HG03442 (cell line): ENCODE measurements at regions not wholly inside any gene's neighbourhood (a gene's known extent, or its start where the extent isn't known, plus 50 kb on each side); places are given as distances from the start of the nearest gene placed in this dataset.

Experiments used
- ATAC-seq: cut with Tn5 transposase; IDR thresholded peaks from one replicate; pipeline ENCODE4 v1.9.1; 2021; ENCODE audit warnings: mild to moderate bottlenecking, moderate library complexity; ENCODE audit not compliant: unreplicated experiment

DNA sequence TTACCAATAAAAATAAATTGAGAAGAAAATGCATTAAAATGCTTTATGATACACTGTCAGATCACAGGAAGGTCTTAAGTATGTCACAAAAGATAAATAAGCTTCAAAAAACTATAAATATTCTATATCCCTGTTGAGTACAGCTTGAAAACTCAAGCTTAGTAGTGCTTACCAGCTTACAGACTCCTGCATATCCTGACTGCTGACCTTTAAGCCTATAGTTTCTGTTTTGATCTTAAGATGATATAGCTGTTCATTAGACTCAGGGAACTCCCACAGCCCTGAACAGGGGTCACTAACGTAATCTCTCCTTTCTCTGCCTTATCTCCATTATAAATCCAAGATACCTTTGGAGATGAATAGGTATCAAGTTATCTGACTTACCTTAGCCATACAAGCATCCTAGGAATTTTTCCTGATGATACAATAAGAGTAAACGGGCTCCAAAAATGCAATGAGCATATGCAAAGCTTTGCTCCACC, 93.7 kb upstream of the RBBP8 start:
- ATAC-seq, result no peak

- ATAC-seq, result no peak
These were observed 92.5 kb upstream of the RBBP8 start for GRCh38 chr18:22840606-22841144.

DNA sequence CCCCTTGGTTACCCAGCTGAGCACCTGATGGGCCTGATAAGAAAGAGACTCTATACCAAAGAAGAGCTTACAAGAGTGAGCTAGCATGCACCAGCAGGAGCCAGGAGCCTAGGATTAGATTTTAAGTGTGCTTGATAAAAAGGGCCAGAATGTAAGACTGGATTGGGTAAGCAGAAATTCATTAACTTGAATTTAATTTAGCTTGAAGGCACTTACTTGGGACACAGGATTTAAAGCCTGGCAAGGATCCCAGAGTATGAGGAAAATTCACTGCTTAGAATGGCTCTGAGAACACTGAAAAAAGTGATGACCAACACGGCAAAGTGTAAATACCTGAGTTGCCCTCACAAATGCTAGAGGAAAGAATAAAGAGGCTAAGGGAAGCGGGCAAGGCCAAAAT, 91.3 kb upstream of the RBBP8 start:
- no peak for ATAC-seq

DNA sequence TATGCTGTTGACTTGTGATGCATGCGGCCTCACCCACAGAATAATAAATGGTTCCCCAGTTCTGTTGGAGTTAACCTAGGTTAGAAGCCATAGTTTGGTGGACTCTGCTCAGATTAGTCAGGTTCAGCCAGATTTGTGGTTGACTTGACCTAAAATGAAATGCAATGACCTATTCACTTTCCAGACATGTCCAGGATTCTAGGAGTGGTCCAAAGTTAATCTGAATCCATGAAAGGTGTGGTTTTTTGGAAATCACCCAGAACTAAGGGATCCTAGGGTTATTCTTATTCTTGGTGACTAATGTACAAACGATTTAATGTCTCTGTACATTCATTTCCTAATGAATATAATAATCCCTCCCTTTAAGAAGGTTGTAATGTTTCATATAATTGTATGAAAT, 88.9 kb upstream of the RBBP8 start:
- no peak for ATAC-seq

GRCh38 chr18:22844628-22845027, 88.5 kb upstream of the RBBP8 start:
- no peak for ATAC-seq

- ATAC-seq, result no peak
These were observed 86.9 kb upstream of the RBBP8 start for GRCh38 chr18:22846088-22846683.

DNA sequence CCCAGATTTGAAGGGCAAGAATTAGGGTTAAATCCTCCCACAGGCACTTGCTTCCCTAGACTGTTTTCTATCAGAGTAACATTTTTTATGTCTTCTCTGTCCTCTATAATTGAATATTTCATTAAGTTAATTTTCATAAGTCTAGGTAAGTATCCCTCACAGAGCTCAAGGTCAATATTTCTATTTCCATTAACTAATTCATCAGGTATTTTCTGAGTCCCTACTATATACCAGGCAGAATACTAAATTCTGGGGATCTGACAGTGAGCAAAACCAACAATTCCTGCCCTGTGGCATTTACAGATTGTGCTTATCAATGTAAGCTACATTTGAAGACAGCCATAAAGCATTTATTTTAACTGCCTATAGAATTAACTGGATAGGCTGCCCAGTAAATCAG, 86.4 kb upstream of the RBBP8 start:
- no peak for ATAC-seq

GRCh38 chr18:22847392-22847791, 85.7 kb upstream of the RBBP8 start:
- ATAC-seq, result no peak

DNA sequence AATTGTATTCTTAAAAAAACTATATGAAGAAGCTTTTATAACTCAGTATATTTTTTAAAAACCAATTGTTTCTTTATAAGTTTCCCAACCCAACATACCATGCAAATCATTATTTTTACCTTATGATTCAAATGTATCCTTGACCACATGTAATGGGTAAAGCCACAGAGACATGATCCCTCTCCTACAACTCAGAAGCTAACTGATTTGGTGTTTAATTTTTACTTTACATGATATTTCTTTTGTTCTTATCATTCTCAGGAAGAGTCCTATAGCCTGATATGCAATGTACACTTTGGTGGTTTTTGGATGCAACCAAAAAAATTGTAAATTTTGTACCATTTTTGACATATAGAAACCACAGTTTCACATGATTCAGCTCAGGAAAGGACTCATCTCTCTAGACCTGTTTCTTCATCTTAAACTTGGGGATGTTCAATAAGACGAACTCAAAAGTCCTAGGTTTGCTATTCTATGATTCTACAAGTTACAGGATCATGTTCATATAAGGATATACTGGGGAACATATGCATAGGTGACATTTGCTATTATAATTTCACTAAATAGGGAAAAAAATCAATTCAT, 85.2 kb upstream of the RBBP8 start:
- no peak for ATAC-seq

DNA sequence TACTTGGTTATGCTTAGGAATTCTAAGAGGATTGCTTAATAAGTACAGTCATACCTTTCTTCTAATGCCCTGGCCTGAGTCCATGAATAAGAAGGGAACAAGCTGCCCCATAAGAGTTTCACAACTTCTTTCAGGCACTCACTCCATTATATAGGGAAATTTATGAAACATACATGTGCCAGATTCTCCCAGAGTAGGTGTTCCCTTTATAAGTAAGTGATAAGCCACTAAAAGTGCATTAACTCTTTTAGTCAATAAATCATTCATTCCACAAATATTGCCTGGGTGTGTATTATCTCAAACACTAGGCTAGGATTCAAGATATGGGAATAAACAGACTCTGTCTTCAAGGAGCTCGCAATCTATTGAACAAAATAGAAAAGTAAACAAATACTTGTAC, 84.5 kb upstream of the RBBP8 start:
- ATAC-seq, result no peak

DNA sequence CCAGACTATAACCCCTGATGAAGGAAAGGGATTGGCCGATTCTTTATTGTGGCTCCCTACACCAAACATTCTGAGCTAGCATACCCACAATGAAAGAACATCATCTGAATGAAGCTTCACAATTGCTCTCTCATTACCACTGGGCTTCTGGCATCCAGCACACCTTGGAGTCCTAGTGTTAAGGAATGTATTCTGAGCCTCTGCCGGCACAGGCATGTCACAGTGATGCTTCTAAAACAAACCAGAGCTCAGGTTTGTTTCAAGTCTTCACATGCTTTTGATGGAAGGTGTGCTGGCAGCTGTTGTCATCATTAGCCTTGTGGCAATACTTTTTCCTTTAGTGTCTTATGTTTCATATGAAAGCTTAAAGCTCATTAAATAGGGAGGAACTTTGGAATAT, 76.3 kb upstream of the RBBP8 start:
- ATAC-seq, result no peak

- ATAC-seq, result no peak
These were observed 75.0 kb upstream of the RBBP8 start for GRCh38 chr18:22858121-22858520.

- no peak for ATAC-seq
These were observed 72.3 kb upstream of the RBBP8 start for GRCh38 chr18:22860807-22861206.

GRCh38 chr18:22865354-22866116, 67.6 kb upstream of the RBBP8 start:
- no peak for ATAC-seq

DNA sequence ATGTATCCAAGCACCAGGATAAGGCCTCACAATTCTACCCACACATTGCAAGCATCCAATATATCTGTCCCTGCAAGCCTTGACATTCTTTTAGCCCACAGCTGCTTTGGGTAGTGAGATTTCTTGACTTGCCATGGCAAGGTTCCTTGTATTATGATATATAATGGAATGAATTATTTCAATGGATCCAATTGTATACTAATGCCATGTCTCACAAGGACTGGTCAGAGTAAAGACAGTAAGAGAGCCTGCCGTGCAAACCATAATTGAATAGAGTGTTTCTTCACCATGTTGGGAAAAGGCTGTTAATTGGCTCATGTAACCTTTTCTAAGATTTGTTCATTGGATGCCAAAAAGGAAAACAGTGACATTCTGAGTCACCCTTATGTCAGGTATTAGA, 64.3 kb upstream of the RBBP8 start:
- ATAC-seq, result no peak

DNA sequence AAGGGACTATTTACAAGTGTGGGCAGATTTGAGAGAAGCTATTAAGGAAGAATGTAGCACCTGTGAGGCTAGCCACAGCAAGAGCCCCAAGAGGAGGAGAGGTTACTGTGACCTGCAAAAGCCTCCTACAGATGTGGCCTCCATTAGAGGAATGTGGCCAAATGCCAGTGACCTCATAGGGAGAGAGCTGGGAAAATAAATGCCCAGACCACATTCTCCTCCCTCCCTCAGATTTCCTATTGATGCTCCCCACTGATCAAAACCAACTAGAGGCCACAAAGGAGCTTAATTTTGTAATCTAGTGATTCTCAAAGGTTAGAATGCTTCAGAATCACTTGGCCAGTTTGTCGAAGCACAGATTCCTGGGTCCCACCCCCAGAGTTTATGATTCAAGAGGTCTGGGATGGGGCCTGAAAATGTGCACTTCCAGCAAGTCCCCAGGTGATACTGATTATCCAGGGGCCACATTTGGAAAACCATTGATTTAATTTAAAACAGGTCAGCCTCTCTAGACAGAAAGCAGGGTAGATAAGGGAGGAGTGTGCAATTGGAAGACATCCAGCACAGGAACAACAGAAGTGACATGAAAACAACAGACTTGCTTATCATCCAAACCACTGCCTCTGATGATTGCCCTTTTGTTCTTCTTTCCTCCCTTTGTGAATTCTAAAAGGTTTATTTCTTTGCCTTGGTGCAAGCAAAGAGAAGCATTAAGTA, 61.2 kb upstream of the RBBP8 start:
- ATAC-seq, result no peak

DNA sequence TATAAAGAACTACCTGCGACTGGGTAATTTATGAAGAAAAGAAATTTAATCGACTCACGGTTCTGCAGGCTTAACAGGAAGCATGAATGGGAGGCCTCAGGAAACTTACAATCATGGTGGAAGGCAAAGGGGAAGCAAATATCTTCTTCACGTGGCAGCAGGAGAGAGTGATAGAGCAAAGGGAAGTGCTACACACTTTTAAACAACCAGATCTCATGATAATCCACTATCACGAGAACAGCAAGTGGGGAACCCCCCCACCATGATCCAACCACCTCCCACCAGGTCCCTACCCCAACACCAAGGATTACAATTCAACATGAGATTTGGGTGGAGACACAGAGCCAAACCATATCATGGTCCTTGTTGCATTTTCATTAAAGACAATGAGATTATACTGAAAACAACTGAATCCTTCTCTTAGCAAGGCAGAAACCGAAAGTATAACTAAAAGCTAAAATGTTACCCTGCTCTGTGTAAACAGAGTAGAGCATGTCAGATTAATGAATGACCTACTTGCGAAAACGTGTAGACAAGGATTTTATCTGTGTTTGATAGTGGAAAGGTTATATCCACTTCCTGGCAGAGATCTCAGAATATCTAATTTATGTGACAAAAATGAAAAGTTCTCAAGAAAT, 60.1 kb upstream of the RBBP8 start:
- peak; percentile 58 for ATAC-seq

GRCh38 chr18:22879293-22879692, 53.8 kb upstream of the RBBP8 start:
- ATAC-seq, result no peak

- ATAC-seq, result no peak
These were observed 51.0 kb upstream of the RBBP8 start for GRCh38 chr18:22882084-22882483.

GRCh38 chr18:22883179-22883578, 49.9 kb upstream of the RBBP8 start:
- no peak for ATAC-seq
